ENCODE measurements at regions not wholly inside any gene's neighbourhood (a gene's known extent, or its start where the extent isn't known, plus 50 kb on each side); places are given as distances from the start of the nearest gene placed in this dataset.

DNA sequence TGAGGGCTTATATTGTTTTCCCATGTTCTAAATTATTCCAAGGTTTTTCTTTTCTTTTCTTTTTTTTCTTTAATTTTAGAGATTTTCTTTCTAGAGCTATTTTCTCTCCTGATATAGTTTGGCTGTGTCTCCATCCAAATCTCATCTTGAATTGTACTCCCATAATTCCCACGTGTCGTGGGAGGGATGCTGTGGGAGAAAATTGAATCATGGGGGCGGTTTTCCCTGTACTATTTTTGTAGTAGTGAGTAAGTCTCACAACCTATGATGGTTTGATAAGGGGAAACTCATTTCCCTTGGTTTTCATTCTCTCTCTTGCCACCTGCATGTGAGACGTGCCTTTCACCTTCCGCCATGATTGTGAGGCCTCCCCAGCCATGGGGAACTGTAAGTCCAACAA is 1906.4 kb upstream of the PRR20A start:
- WGBS (ENCODE audit: extremely low coverage, insufficient coverage, insufficient read length), result no CpG with 5 or more reads among the region's 5 CpGs
- Histone ChIP-seq H3K4me2 (ENCODE audit: low read length) (no peak overlapping the region), H3K14ac (ENCODE audit: low read length) (no peak overlapping the region), H2BK12ac (ENCODE audit: low read length) (no peak overlapping the region), H3K4me3 (ENCODE audit: low read depth, low read length) (no peak overlapping the region), H3K23ac (ENCODE audit: low read length) (no peak overlapping the region), H3K4ac (ENCODE audit: low read depth, low read length) (no peak overlapping the region), H3K36me3 (ENCODE audit: control insufficient read depth in 1 of 2, insufficient read depth in 2 of 2, low read length in 2 of 2) (no peaks in the 10 kb centered on the region), H3K79me2 (ENCODE audit: control insufficient read depth, insufficient read depth, low read length, poor library complexity) (no peaks in the 10 kb centered on the region), H3K4me1 (ENCODE audit: control insufficient read depth in 1 of 2, insufficient read depth in 2 of 2, low read length in 2 of 2) (no peaks in the 10 kb centered on the region), H2BK5ac (ENCODE audit: low read depth, low read length, poor library complexity) (no peak overlapping the region), H3K27ac (ENCODE audit: low read depth, low read length) (no peak overlapping the region), H3K79me1 (ENCODE audit: low read length) (no peaks in the 10 kb centered on the region), H4K91ac (ENCODE audit: low read depth, low read length) (no peak overlapping the region), H3K9me3 (ENCODE audit: insufficient read depth, low read depth, low read length) (no peaks in the 10 kb centered on the region), H2AK5ac (ENCODE audit: low read length) (no peak overlapping the region), H4K8ac (ENCODE audit: low read depth, low read length) (no peak overlapping the region), H3K18ac (ENCODE audit: low read length) (no peak overlapping the region), H3K9ac (ENCODE audit: low read length) (no peak overlapping the region), H2BK120ac (ENCODE audit: insufficient read depth, low read length, poor library complexity) (no peak overlapping the region), H3K27me3 (ENCODE audit: insufficient read depth, low read length) (no peaks in the 10 kb centered on the region), H4K12ac (ENCODE audit: low read depth, low read length) (no peak overlapping the region), H2AFZ (ENCODE audit: insufficient read depth, low read length, poor library complexity) (no peak overlapping the region)
- DNase-seq, result no peak

DNA sequence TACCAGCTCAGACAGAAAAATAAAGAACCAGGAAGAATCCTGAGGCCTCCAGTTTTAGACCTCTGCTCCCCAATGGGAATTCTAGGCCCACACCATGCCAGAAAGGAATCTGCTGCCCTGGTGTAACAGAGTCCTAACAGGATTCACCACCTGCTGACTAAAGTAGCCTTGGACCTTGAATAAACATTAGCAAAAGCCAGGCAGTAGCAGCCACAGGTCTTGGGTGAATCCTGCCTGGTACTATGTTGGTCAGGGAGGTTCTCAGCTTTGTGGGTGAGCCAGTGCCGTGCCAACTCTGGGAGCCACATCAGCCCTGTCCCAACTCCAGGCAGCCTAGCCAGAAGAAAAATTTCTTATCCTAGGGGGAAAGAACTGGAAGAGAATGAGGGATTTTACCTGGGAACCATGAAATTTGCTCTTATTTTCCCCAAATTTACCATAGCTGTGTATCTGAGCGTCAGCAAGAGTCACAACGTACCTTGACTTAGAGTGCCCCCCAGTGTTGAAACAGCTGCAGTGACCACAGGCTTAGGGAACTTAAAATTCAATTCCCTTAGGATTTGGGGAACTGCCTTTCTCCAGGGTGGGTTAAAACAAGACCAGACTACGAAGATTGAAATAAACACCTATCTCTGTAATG is 1895.6 kb upstream of the PRR20A start:
- Histone ChIP-seq H3K18ac (ENCODE audit: low read length) (no peak overlapping the region), H4K12ac (ENCODE audit: low read depth, low read length) (no peak overlapping the region), H3K4me2 (ENCODE audit: low read length) (no peak overlapping the region), H3K27me3 (ENCODE audit: insufficient read depth, low read length) (no peaks in the 10 kb centered on the region), H2AK5ac (ENCODE audit: low read length) (no peak overlapping the region), H3K4me3 (ENCODE audit: low read depth, low read length) (no peak overlapping the region), H3K27ac (ENCODE audit: low read depth, low read length) (no peak overlapping the region), H3K79me1 (ENCODE audit: low read length) (no peaks in the 10 kb centered on the region), H2BK5ac (ENCODE audit: low read depth, low read length, poor library complexity) (no peak overlapping the region), H3K36me3 (ENCODE audit: control insufficient read depth in 1 of 2, insufficient read depth in 2 of 2, low read length in 2 of 2) (no peaks in the 10 kb centered on the region), H2BK12ac (ENCODE audit: low read length) (no peak overlapping the region), H3K9ac (ENCODE audit: low read length) (no peak overlapping the region), H3K23ac (ENCODE audit: low read length) (no peak overlapping the region), H3K79me2 (ENCODE audit: control insufficient read depth, insufficient read depth, low read length, poor library complexity) (no peaks in the 10 kb centered on the region), H2BK120ac (ENCODE audit: insufficient read depth, low read length, poor library complexity) (no peak overlapping the region), H3K9me3 (ENCODE audit: insufficient read depth, low read depth, low read length) (no peaks in the 10 kb centered on the region), H3K14ac (ENCODE audit: low read length) (no peak overlapping the region), H2AFZ (ENCODE audit: insufficient read depth, low read length, poor library complexity) (no peak overlapping the region), H4K8ac (ENCODE audit: low read depth, low read length) (no peak overlapping the region), H4K91ac (ENCODE audit: low read depth, low read length) (no peak overlapping the region), H3K4ac (ENCODE audit: low read depth, low read length) (no peak overlapping the region), H3K4me1 (ENCODE audit: control insufficient read depth in 1 of 2, insufficient read depth in 2 of 2, low read length in 2 of 2) (no peaks in the 10 kb centered on the region)
- peak; percentile 8 to 57 for DNase-seq
- WGBS (ENCODE audit: extremely low coverage, insufficient coverage, insufficient read length), result no CpG with 5 or more reads among the region's 4 CpGs

DNA sequence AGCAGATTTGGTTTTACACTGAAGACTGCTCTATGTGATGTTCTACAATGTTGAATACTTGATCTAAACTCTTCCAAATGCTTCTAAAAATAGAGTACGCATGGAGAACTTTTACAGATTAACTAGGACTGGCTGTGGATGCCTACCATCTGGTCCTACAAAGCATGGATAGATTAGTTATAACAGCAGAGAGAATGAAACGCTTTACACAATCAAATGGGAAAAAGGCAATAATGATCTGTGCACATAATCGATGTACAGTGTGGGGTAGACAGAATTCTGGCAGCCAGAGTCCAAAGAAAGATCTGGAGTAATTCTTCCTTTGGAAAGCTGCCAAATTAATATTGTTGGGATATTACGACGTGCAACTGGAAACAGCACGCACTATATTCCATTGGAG is 1885.5 kb upstream of the PRR20A start:
- Histone ChIP-seq H3K4me1 (ENCODE audit: control insufficient read depth in 1 of 2, insufficient read depth in 2 of 2, low read length in 2 of 2) (no peaks in the 10 kb centered on the region), H3K27me3 (ENCODE audit: insufficient read depth, low read length) (no peaks in the 10 kb centered on the region), H3K9ac (ENCODE audit: low read length) (no peak overlapping the region), H2BK5ac (ENCODE audit: low read depth, low read length, poor library complexity) (no peak overlapping the region), H3K27ac (ENCODE audit: low read depth, low read length) (no peak overlapping the region), H2BK120ac (ENCODE audit: insufficient read depth, low read length, poor library complexity) (no peak overlapping the region), H2AFZ (ENCODE audit: insufficient read depth, low read length, poor library complexity) (no peak overlapping the region), H4K8ac (ENCODE audit: low read depth, low read length) (no peak overlapping the region), H3K23ac (ENCODE audit: low read length) (no peak overlapping the region), H4K91ac (ENCODE audit: low read depth, low read length) (no peak overlapping the region), H3K4me2 (ENCODE audit: low read length) (no peak overlapping the region), H4K12ac (ENCODE audit: low read depth, low read length) (no peak overlapping the region), H3K18ac (ENCODE audit: low read length) (no peak overlapping the region), H2AK5ac (ENCODE audit: low read length) (no peak overlapping the region), H3K14ac (ENCODE audit: low read length) (no peak overlapping the region), H3K4ac (ENCODE audit: low read depth, low read length) (no peak overlapping the region), H3K9me3 (ENCODE audit: insufficient read depth, low read depth, low read length) (no peaks in the 10 kb centered on the region), H3K79me1 (ENCODE audit: low read length) (no peaks in the 10 kb centered on the region), H3K36me3 (ENCODE audit: control insufficient read depth in 1 of 2, insufficient read depth in 2 of 2, low read length in 2 of 2) (no peaks in the 10 kb centered on the region), H2BK12ac (ENCODE audit: low read length) (no peak overlapping the region), H3K79me2 (ENCODE audit: control insufficient read depth, insufficient read depth, low read length, poor library complexity) (no peaks in the 10 kb centered on the region), H3K4me3 (ENCODE audit: low read depth, low read length) (no peak overlapping the region)
- no CpG with 5 or more reads among the region's 6 CpGs for WGBS (ENCODE audit: extremely low coverage, insufficient coverage, insufficient read length)
- DNase-seq, result no peak

DNA sequence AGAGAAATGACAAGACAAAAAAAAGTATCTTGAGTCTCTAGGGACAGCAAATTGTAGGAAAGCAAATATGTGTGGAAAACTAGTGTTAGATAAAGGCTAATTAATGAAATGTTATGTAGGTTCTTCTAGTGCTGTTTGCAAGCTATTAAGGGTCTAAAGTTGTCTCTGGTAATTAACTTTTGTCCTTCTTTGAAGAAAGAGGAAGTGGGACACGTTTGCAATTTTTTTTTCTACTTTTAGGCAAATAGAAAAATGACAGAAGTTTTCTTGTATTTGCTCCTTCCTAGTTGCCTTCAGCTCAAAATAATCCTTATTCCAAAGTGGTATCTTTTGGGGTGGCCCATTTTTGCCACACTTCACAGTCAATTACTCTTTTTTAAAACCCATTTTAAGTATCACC is 1877.7 kb upstream of the PRR20A start:
- H3K23ac ChIP-seq (ENCODE audit: low read length), result no peak overlapping the region
- no peak overlapping the region for H4K8ac ChIP-seq (ENCODE audit: low read depth, low read length)
- H4K91ac ChIP-seq (ENCODE audit: low read depth, low read length), result no peak overlapping the region
- no peaks in the 10 kb centered on the region for H3K4me1 ChIP-seq (ENCODE audit: control insufficient read depth in 1 of 2, insufficient read depth in 2 of 2, low read length in 2 of 2)
- no peak overlapping the region for H3K27ac ChIP-seq (ENCODE audit: low read depth, low read length)
- no peaks in the 10 kb centered on the region for H3K27me3 ChIP-seq (ENCODE audit: insufficient read depth, low read length)
- H4K12ac ChIP-seq (ENCODE audit: low read depth, low read length), result no peak overlapping the region
- WGBS (ENCODE audit: extremely low coverage, insufficient coverage, insufficient read length), result no CpG with 5 or more reads among the region's 1 CpG
- H3K4me2 ChIP-seq (ENCODE audit: low read length), result no peak overlapping the region
- H3K79me1 ChIP-seq (ENCODE audit: low read length), result no peaks in the 10 kb centered on the region
- H3K4me3 ChIP-seq (ENCODE audit: low read depth, low read length), result no peak overlapping the region
- no peak overlapping the region for H2BK12ac ChIP-seq (ENCODE audit: low read length)
- DNase-seq, result no peak
- no peak overlapping the region for H3K14ac ChIP-seq (ENCODE audit: low read length)
- H2BK120ac ChIP-seq (ENCODE audit: insufficient read depth, low read length, poor library complexity), result no peak overlapping the region
- no peak overlapping the region for H2AFZ ChIP-seq (ENCODE audit: insufficient read depth, low read length, poor library complexity)
- H2BK5ac ChIP-seq (ENCODE audit: low read depth, low read length, poor library complexity), result no peak overlapping the region
- no peaks in the 10 kb centered on the region for H3K79me2 ChIP-seq (ENCODE audit: control insufficient read depth, insufficient read depth, low read length, poor library complexity)
- H2AK5ac ChIP-seq (ENCODE audit: low read length), result no peak overlapping the region
- no peaks in the 10 kb centered on the region for H3K36me3 ChIP-seq (ENCODE audit: control insufficient read depth in 1 of 2, insufficient read depth in 2 of 2, low read length in 2 of 2)
- no peak overlapping the region for H3K4ac ChIP-seq (ENCODE audit: low read depth, low read length)
- H3K18ac ChIP-seq (ENCODE audit: low read length), result no peak overlapping the region
- no peaks in the 10 kb centered on the region for H3K9me3 ChIP-seq (ENCODE audit: insufficient read depth, low read depth, low read length)
- H3K9ac ChIP-seq (ENCODE audit: low read length), result no peak overlapping the region
